ENCODE measurements at regions not wholly inside any gene's neighbourhood (a gene's known extent, or its start where the extent isn't known, plus 50 kb on each side); places are given as distances from the start of the nearest gene placed in this dataset.

DNA sequence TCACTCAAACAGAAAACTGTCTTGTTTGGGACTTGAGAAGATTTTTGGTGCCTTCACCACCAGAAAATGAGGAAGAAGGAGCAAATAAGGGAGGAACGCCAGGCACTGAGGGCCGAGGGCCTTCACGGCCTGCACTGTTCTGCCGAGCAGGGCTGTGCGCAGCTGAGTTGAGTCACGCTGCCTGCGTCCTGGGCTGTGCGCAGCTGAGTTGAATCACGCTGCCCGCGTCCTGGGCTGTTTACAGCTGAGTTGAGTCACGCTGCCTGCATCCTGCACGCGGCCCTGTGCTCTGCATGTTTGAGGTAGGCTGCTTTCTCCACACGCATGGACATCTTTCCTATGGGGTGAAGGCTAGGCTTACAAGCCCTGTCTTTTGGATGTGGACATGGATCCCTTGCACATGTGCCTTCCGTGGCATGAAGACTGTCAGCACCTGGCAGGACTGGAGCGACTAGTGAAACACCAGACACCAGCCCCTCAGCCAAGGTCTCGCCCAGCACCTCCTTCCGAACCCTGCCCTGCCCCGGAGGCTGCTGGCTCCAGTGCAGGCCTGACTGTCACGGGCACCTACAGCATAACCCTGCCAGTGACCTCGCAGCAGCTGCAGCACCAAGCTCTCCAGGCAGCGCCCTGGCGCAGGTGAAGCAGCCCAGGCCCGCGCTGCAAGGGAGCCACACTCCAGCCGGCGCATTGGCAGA is 96.7 kb downstream of the HTR5A start:
- Histone ChIP-seq H3K79me2 (replicated peaks; ENCODE audit: insufficient read depth) (no peaks in the 10 kb centered on the region), H3K4me1 (ENCODE audit: insufficient read depth) (no peaks in the 10 kb centered on the region), H3F3A (replicated peaks; ENCODE audit: low read depth) (no peaks in the 10 kb centered on the region), H3K9me2 (ENCODE audit: insufficient read depth) (0 out of 2 replicates have a peak, but pooled peaks cover 2% of the 10 kb centered on the region), H4K20me1 (replicated peaks; ENCODE audit: insufficient read depth) (no peaks in the 10 kb centered on the region), H3K36me3 (ENCODE audit: insufficient read depth) (no peaks in the 10 kb centered on the region), H3K27ac (ENCODE audit: low read depth) (no peak overlapping the region), H3K4me3 (no peak overlapping the region), H2AFZ (no peak overlapping the region), H3K4me2 (no peak overlapping the region), H3K27me3 (ENCODE audit: insufficient read depth) (no peaks in the 10 kb centered on the region)
- Mint-ChIP-seq H3K36me3 (ENCODE audit: low read depth) (no peaks in the 10 kb centered on the region; the same call in 2 of the 3 replicates), H3K4me3 (no peak overlapping the region), H3K4me1 (no peaks in the 10 kb centered on the region), H3K9me3 (peaks cover 4% of the 10 kb centered on the region; the same call in 1 of the 3 replicates), H3K27ac (no peak overlapping the region), H3K27me3 (ENCODE audit: insufficient read depth, low read depth, poor library complexity) (no peaks in the 10 kb centered on the region)
- no peak for DNase-seq (ENCODE audit: low spot score)
- ATAC-seq: no peak
- TF ChIP-seq, protein P1, sequence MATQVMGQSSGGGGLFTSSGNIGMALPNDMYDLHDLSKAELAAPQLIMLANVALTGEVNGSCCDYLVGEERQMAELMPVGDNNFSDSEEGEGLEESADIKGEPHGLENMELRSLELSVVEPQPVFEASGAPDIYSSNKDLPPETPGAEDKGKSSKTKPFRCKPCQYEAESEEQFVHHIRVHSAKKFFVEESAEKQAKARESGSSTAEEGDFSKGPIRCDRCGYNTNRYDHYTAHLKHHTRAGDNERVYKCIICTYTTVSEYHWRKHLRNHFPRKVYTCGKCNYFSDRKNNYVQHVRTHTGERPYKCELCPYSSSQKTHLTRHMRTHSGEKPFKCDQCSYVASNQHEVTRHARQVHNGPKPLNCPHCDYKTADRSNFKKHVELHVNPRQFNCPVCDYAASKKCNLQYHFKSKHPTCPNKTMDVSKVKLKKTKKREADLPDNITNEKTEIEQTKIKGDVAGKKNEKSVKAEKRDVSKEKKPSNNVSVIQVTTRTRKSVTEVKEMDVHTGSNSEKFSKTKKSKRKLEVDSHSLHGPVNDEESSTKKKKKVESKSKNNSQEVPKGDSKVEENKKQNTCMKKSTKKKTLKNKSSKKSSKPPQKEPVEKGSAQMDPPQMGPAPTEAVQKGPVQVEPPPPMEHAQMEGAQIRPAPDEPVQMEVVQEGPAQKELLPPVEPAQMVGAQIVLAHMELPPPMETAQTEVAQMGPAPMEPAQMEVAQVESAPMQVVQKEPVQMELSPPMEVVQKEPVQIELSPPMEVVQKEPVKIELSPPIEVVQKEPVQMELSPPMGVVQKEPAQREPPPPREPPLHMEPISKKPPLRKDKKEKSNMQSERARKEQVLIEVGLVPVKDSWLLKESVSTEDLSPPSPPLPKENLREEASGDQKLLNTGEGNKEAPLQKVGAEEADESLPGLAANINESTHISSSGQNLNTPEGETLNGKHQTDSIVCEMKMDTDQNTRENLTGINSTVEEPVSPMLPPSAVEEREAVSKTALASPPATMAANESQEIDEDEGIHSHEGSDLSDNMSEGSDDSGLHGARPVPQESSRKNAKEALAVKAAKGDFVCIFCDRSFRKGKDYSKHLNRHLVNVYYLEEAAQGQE (IDR thresholded peaks at IDR 0.05; ENCODE audit: unreplicated experiment): no peak
- TF ChIP-seq, protein P2, sequence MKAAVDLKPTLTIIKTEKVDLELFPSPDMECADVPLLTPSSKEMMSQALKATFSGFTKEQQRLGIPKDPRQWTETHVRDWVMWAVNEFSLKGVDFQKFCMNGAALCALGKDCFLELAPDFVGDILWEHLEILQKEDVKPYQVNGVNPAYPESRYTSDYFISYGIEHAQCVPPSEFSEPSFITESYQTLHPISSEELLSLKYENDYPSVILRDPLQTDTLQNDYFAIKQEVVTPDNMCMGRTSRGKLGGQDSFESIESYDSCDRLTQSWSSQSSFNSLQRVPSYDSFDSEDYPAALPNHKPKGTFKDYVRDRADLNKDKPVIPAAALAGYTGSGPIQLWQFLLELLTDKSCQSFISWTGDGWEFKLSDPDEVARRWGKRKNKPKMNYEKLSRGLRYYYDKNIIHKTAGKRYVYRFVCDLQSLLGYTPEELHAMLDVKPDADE (IDR thresholded peaks at IDR 0.05): no peak
- TF ChIP-seq EZH2 (IDR thresholded peaks at IDR 0.05; ENCODE audit: low read depth, unreplicated experiment): no peak
- TF ChIP-seq ZNF331 (CRISPR knock-in tag; IDR thresholded peaks at IDR 0.05; ENCODE audit: low read depth): no peak
- TF ChIP-seq CREB1 (CRISPR knock-in tag; IDR thresholded peaks at IDR 0.05; ENCODE audit: low read depth): no peak
- TF ChIP-seq NANOG (IDR thresholded peaks at IDR 0.05; ENCODE audit: borderline replicate concordance): no peak
- TF ChIP-seq, protein P3, sequence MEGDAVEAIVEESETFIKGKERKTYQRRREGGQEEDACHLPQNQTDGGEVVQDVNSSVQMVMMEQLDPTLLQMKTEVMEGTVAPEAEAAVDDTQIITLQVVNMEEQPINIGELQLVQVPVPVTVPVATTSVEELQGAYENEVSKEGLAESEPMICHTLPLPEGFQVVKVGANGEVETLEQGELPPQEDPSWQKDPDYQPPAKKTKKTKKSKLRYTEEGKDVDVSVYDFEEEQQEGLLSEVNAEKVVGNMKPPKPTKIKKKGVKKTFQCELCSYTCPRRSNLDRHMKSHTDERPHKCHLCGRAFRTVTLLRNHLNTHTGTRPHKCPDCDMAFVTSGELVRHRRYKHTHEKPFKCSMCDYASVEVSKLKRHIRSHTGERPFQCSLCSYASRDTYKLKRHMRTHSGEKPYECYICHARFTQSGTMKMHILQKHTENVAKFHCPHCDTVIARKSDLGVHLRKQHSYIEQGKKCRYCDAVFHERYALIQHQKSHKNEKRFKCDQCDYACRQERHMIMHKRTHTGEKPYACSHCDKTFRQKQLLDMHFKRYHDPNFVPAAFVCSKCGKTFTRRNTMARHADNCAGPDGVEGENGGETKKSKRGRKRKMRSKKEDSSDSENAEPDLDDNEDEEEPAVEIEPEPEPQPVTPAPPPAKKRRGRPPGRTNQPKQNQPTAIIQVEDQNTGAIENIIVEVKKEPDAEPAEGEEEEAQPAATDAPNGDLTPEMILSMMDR (conservative IDR thresholded peaks at IDR 0.05; ENCODE audit: low read depth in 2 of 2): no peak
- TF ChIP-seq, protein P4, sequence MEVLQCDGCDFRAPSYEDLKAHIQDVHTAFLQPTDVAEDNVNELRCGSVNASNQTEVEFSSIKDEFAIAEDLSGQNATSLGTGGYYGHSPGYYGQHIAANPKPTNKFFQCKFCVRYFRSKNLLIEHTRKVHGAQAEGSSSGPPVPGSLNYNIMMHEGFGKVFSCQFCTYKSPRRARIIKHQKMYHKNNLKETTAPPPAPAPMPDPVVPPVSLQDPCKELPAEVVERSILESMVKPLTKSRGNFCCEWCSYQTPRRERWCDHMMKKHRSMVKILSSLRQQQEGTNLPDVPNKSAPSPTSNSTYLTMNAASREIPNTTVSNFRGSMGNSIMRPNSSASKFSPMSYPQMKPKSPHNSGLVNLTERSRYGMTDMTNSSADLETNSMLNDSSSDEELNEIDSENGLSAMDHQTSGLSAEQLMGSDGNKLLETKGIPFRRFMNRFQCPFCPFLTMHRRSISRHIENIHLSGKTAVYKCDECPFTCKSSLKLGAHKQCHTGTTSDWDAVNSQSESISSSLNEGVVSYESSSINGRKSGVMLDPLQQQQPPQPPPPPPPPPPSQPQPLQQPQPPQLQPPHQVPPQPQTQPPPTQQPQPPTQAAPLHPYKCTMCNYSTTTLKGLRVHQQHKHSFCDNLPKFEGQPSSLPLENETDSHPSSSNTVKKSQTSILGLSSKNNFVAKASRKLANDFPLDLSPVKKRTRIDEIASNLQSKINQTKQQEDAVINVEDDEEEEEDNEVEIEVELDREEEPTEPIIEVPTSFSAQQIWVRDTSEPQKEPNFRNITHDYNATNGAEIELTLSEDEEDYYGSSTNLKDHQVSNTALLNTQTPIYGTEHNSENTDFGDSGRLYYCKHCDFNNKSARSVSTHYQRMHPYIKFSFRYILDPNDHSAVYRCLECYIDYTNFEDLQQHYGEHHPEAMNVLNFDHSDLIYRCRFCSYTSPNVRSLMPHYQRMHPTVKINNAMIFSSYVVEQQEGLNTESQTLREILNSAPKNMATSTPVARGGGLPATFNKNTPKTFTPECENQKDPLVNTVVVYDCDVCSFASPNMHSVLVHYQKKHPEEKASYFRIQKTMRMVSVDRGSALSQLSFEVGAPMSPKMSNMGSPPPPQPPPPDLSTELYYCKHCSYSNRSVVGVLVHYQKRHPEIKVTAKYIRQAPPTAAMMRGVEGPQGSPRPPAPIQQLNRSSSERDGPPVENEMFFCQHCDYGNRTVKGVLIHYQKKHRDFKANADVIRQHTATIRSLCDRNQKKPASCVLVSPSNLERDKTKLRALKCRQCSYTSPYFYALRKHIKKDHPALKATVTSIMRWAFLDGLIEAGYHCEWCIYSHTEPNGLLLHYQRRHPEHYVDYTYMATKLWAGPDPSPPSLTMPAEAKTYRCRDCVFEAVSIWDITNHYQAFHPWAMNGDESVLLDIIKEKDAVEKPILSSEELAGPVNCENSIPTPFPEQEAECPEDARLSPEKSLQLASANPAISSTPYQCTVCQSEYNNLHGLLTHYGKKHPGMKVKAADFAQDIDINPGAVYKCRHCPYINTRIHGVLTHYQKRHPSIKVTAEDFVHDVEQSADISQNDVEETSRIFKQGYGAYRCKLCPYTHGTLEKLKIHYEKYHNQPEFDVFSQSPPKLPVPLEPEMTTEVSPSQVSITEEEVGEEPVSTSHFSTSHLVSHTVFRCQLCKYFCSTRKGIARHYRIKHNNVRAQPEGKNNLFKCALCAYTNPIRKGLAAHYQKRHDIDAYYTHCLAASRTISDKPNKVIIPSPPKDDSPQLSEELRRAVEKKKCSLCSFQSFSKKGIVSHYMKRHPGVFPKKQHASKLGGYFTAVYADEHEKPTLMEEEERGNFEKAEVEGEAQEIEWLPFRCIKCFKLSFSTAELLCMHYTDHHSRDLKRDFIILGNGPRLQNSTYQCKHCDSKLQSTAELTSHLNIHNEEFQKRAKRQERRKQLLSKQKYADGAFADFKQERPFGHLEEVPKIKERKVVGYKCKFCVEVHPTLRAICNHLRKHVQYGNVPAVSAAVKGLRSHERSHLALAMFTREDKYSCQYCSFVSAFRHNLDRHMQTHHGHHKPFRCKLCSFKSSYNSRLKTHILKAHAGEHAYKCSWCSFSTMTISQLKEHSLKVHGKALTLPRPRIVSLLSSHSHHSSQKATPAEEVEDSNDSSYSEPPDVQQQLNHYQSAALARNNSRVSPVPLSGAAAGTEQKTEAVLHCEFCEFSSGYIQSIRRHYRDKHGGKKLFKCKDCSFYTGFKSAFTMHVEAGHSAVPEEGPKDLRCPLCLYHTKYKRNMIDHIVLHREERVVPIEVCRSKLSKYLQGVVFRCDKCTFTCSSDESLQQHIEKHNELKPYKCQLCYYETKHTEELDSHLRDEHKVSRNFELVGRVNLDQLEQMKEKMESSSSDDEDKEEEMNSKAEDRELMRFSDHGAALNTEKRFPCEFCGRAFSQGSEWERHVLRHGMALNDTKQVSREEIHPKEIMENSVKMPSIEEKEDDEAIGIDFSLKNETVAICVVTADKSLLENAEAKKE (CRISPR knock-in tag; IDR thresholded peaks at IDR 0.05): no peak

Data from GM23338 (cell line).